RPMI8226 (cell line): ENCODE measurements at regions not wholly inside any gene's neighbourhood (a gene's known extent, or its start where the extent isn't known, plus 50 kb on each side); places are given as distances from the start of the nearest gene placed in this dataset.

ENCODE experiments used
- DNase-seq: peaks from one replicate; pipeline ENCODE4 v3.0.0-alpha.2; 2015

GRCh38 chr7:19437446-19437845 lies 271.4 kb downstream of the POLR1F start:
- DNase-seq: no peak

- no peak for DNase-seq
Observed at GRCh38 chr7:19427944-19428343, 280.9 kb downstream of the POLR1F start.

- no peak for DNase-seq
Observed at GRCh38 chr7:19421861-19422260, 276.6 kb upstream of the FERD3L start.

GRCh38 chr7:19417231-19417630 lies 272.0 kb upstream of the FERD3L start:
- no peak for DNase-seq

GRCh38 chr7:19415123-19415522 lies 269.9 kb upstream of the FERD3L start:
- no peak for DNase-seq

- DNase-seq: no peak
Observed at GRCh38 chr7:19413443-19413965, 268.3 kb upstream of the FERD3L start.

GRCh38 chr7:19410691-19411090 lies 265.5 kb upstream of the FERD3L start:
- DNase-seq: no peak

- DNase-seq: no peak
Observed at GRCh38 chr7:19410106-19410505, 264.9 kb upstream of the FERD3L start.

GRCh38 chr7:19408706-19409220 lies 263.5 kb upstream of the FERD3L start:
- no peak for DNase-seq

GRCh38 chr7:19407270-19407669 lies 262.0 kb upstream of the FERD3L start:
- no peak for DNase-seq

- no peak for DNase-seq
Observed at GRCh38 chr7:19405541-19405940, 260.3 kb upstream of the FERD3L start.

- DNase-seq: no peak
Observed at GRCh38 chr7:19404912-19405329, 259.7 kb upstream of the FERD3L start.

- no peak for DNase-seq
Observed at GRCh38 chr7:19403691-19404090, 258.5 kb upstream of the FERD3L start.

GRCh38 chr7:19401461-19401860 lies 256.2 kb upstream of the FERD3L start:
- no peak for DNase-seq

- DNase-seq: no peak
Observed at GRCh38 chr7:19400758-19401254, 255.6 kb upstream of the FERD3L start.

- no peak for DNase-seq
Observed at GRCh38 chr7:19397911-19398310, 252.7 kb upstream of the FERD3L start.

GRCh38 chr7:19392246-19392645 lies 247.0 kb upstream of the FERD3L start:
- no peak for DNase-seq

GRCh38 chr7:19390795-19391194 lies 245.6 kb upstream of the FERD3L start:
- DNase-seq: no peak

- DNase-seq: no peak
Observed at GRCh38 chr7:19381321-19381720, 236.1 kb upstream of the FERD3L start.

GRCh38 chr7:19378345-19378714 lies 233.1 kb upstream of the FERD3L start:
- DNase-seq: no peak

- no peak for DNase-seq
Observed at GRCh38 chr7:19377611-19378344, 232.6 kb upstream of the FERD3L start.

GRCh38 chr7:19376538-19376937 lies 231.3 kb upstream of the FERD3L start:
- no peak for DNase-seq

GRCh38 chr7:19375976-19376375 lies 230.8 kb upstream of the FERD3L start:
- DNase-seq: no peak

GRCh38 chr7:19373334-19373733 lies 228.1 kb upstream of the FERD3L start:
- DNase-seq: no peak

GRCh38 chr7:19369806-19370205 lies 224.6 kb upstream of the FERD3L start:
- DNase-seq: no peak
